ENCODE measurements at regions not wholly inside any gene's neighbourhood (a gene's known extent, or its start where the extent isn't known, plus 50 kb on each side); places are given as distances from the start of the nearest gene placed in this dataset.

GRCh38 chr16:80355335-80355734, 185.5 kb upstream of the DYNLRB2 start:
- Histone ChIP-seq H3K9me3 (ENCODE audit: control extremely low read depth in 1 of 3, control insufficient read depth in 2 of 3, insufficient read depth in 1 of 3, low read length in 2 of 3) (no peaks in the 10 kb centered on the region), H3K27ac (ENCODE audit: low read length in 2 of 2) (no peak overlapping the region), H3K36me3 (replicated peaks in 1 of 2; ENCODE audit: control extremely low read depth in 1 of 2, control insufficient read depth in 1 of 2, extremely low read depth in 1 of 2, insufficient read depth in 2 of 2, low read length in 1 of 2) (no peaks in the 10 kb centered on the region), H4K20me1 (ENCODE audit: control insufficient read depth, insufficient read depth, low read length, poor library complexity, severe bottlenecking) (no peaks in the 10 kb centered on the region), H3K4me3 (ENCODE audit: control extremely low read depth in 1 of 5, extremely low read depth in 1 of 5, insufficient read depth in 1 of 5, low read depth in 2 of 5, low read length in 4 of 5) (no peak overlapping the region), H3K9ac (ENCODE audit: low read length) (no peak overlapping the region), H3K27me3 (replicated peaks in 1 of 4; ENCODE audit: control extremely low read depth in 1 of 4, control insufficient read depth in 3 of 4, insufficient read depth in 4 of 4, low read length in 3 of 4) (peaks cover 0 to 3% (median 0%) of the 10 kb centered on the region in 4 experiments), H3K4me1 (ENCODE audit: control insufficient read depth in 2 of 2, insufficient read depth in 2 of 2, low read length in 2 of 2) (no peaks in the 10 kb centered on the region), H3K4me2 (replicated peaks; ENCODE audit: low read depth, low read length, poor library complexity, severe bottlenecking) (no peak overlapping the region), H2AFZ (ENCODE audit: insufficient read depth, low read depth, low read length, poor library complexity, severe bottlenecking) (no peak overlapping the region), H3K79me2 (ENCODE audit: control insufficient read depth, insufficient read depth, low read length) (no peaks in the 10 kb centered on the region)
- H3K9me3 Mint-ChIP-seq (ENCODE audit: insufficient read depth), result peaks cover 2% of the 10 kb centered on the region
- DNase-seq (no peak), ATAC-seq (ENCODE audit: low read depth) (no peak)
- POLR2A ChIA-PET, result no interaction called here
- intact Hi-C loops (cut with micrococcal nuclease), result no loop called here
- peaks cover 19% of the 10 kb centered on the region for H3K27me3 Mint-ChIP-seq
- CTCF ChIA-PET, result no interaction called here
- no peak overlapping the region for H3K4me3 Mint-ChIP-seq
- H3K4me1 Mint-ChIP-seq, result no peaks in the 10 kb centered on the region
- no peak overlapping the region for H3K27ac Mint-ChIP-seq
- WGBS (ENCODE audit: insufficient coverage), result no CpG with 5 or more reads among the region's 1 CpG
- TF ChIP-seq, protein P1, sequence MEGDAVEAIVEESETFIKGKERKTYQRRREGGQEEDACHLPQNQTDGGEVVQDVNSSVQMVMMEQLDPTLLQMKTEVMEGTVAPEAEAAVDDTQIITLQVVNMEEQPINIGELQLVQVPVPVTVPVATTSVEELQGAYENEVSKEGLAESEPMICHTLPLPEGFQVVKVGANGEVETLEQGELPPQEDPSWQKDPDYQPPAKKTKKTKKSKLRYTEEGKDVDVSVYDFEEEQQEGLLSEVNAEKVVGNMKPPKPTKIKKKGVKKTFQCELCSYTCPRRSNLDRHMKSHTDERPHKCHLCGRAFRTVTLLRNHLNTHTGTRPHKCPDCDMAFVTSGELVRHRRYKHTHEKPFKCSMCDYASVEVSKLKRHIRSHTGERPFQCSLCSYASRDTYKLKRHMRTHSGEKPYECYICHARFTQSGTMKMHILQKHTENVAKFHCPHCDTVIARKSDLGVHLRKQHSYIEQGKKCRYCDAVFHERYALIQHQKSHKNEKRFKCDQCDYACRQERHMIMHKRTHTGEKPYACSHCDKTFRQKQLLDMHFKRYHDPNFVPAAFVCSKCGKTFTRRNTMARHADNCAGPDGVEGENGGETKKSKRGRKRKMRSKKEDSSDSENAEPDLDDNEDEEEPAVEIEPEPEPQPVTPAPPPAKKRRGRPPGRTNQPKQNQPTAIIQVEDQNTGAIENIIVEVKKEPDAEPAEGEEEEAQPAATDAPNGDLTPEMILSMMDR (IDR thresholded peaks at IDR 0.05), result no peak
- TF ChIP-seq EZH2 (IDR thresholded peaks at IDR 0.05; ENCODE audit: borderline replicate concordance, insufficient read depth, low read depth, low read length, poor library complexity, severe bottlenecking), result no peak

GRCh38 chr16:80350061-80350460, 190.7 kb upstream of the DYNLRB2 start:
- H3K79me2 ChIP-seq (ENCODE audit: control insufficient read depth, insufficient read depth, low read length), result no peaks in the 10 kb centered on the region
- ChIA-PET POLR2A (no interaction called here), CTCF (no interaction called here)
- H3K9me3 Mint-ChIP-seq (ENCODE audit: insufficient read depth), result peaks cover 6% of the 10 kb centered on the region
- DNase-seq, result no peak
- no peak overlapping the region for H2AFZ ChIP-seq (ENCODE audit: insufficient read depth, low read depth, low read length, poor library complexity, severe bottlenecking)
- no peak overlapping the region for H3K4me3 Mint-ChIP-seq
- H3K27ac Mint-ChIP-seq, result no peak overlapping the region
- intact Hi-C loops (cut with micrococcal nuclease), result no loop called here
- H3K4me2 ChIP-seq (replicated peaks; ENCODE audit: low read depth, low read length, poor library complexity, severe bottlenecking), result no peak overlapping the region
- no peak for ATAC-seq (ENCODE audit: low read depth)
- H3K4me1 Mint-ChIP-seq, result peaks cover 7% of the 10 kb centered on the region
- H3K9me3 ChIP-seq (ENCODE audit: control extremely low read depth in 1 of 3, control insufficient read depth in 2 of 3, insufficient read depth in 1 of 3, low read length in 2 of 3), result peaks cover 0 to 4% (median 0%) of the 10 kb centered on the region in 3 donors
- no peaks in the 10 kb centered on the region for H3K4me1 ChIP-seq (ENCODE audit: control insufficient read depth in 2 of 2, insufficient read depth in 2 of 2, low read length in 2 of 2)
- no peak overlapping the region for H3K27ac ChIP-seq (ENCODE audit: low read length in 2 of 2)
- no peak overlapping the region for H3K4me3 ChIP-seq (ENCODE audit: control extremely low read depth in 1 of 5, extremely low read depth in 1 of 5, insufficient read depth in 1 of 5, low read depth in 2 of 5, low read length in 4 of 5)
- H3K9ac ChIP-seq (ENCODE audit: low read length), result no peak overlapping the region
- WGBS (ENCODE audit: insufficient coverage), result 76% methylated on average over 3 of the region's 3 CpGs
- H3K36me3 ChIP-seq (replicated peaks in 1 of 2; ENCODE audit: control extremely low read depth in 1 of 2, control insufficient read depth in 1 of 2, extremely low read depth in 1 of 2, insufficient read depth in 2 of 2, low read length in 1 of 2), result no peaks in the 10 kb centered on the region
- H3K27me3 ChIP-seq (replicated peaks in 1 of 4; ENCODE audit: control extremely low read depth in 1 of 4, control insufficient read depth in 3 of 4, insufficient read depth in 4 of 4, low read length in 3 of 4), result peaks cover 0 to 3% (median 0%) of the 10 kb centered on the region in 4 experiments
- peaks cover 11% of the 10 kb centered on the region for H3K27me3 Mint-ChIP-seq
- TF ChIP-seq, protein P1 (IDR thresholded peaks at IDR 0.05), result no peak
- no peak for TF ChIP-seq EZH2 (IDR thresholded peaks at IDR 0.05; ENCODE audit: borderline replicate concordance, insufficient read depth, low read depth, low read length, poor library complexity, severe bottlenecking)
- no peaks in the 10 kb centered on the region for H4K20me1 ChIP-seq (ENCODE audit: control insufficient read depth, insufficient read depth, low read length, poor library complexity, severe bottlenecking)
